Caco-2 (cell line): ENCODE measurements at regions not wholly inside any gene's neighbourhood (a gene's known extent, or its start where the extent isn't known, plus 50 kb on each side); places are given as distances from the start of the nearest gene placed in this dataset.

Experiments
- BruUV-seq: library from RNA; stranded (reverse); fragments of 400-500 nt; replicated peaks from 2 replicates; lab custom pipeline; 2021; lab: Mats Ljungman, UMichigan
- CTCF ChIA-PET: fragments of 300-600 bp; sonication (Branson Sonifier 250); formaldehyde crosslinking; loops from one replicate; lab custom pipeline; 2022; ENCODE audit warnings: antibody characterized with exemption; lab: Charles Lee
- POLR2A ChIA-PET: fragments of 300-600 bp; sonication (Branson Sonifier 250); formaldehyde crosslinking; loops from one replicate; lab custom pipeline; 2022; ENCODE audit warnings: antibody characterized with exemption; lab: Charles Lee
- DNase-seq, 2 experiments: peaks; one replicate each; pipeline versions ENCODE4 v3.0.0 to v3.0.0-alpha.2; 2020 to 2022
- H3K27me3 ChIP-seq: replicated peaks from 2 replicates; pipeline ENCODE4 v1.6.0; 2011; ENCODE audit warnings: low read length; ENCODE audit not compliant: control insufficient read depth, insufficient read depth
- H3K36me3 ChIP-seq: 2 replicates; pipeline ENCODE4 v1.5.1; 2011; ENCODE audit warnings: low read length; ENCODE audit not compliant: control insufficient read depth, insufficient read depth
- H3K4me1 ChIP-seq: fragments of 250-450 bp; sonication (Bioruptor Pico); 2 replicates; pipeline ENCODE4 v1.5.1; 2020; ENCODE audit warnings: mild to moderate bottlenecking
- H3K4me3 ChIP-seq: 2 replicates; pipeline ENCODE4 v1.5.1; 2011; ENCODE audit warnings: low read depth, mild to moderate bottlenecking, control low read depth, low read length
- H3K9me3 ChIP-seq: fragments of 250-450 bp; sonication (Bioruptor Pico); 2 replicates; pipeline ENCODE4 v1.5.1; 2020; ENCODE audit warnings: mild to moderate bottlenecking, moderate library complexity
- H3K27ac Mint-ChIP-seq: one replicate; pipeline ENCODE4 v1.8.0; 2022; ENCODE audit warnings: mixed read lengths; ENCODE audit not compliant: unreplicated experiment
- H3K27me3 Mint-ChIP-seq: one replicate; pipeline ENCODE4 v1.8.0; 2022; ENCODE audit warnings: mixed read lengths; ENCODE audit not compliant: insufficient read depth, unreplicated experiment
- H3K36me3 Mint-ChIP-seq: one replicate; pipeline ENCODE4 v1.8.0; 2022; ENCODE audit warnings: mild to moderate bottlenecking, mixed read lengths; ENCODE audit not compliant: insufficient read depth, unreplicated experiment
- H3K4me1 Mint-ChIP-seq: one replicate; pipeline ENCODE4 v1.8.0; 2022; ENCODE audit warnings: low read depth, mixed read lengths; ENCODE audit not compliant: unreplicated experiment
- H3K4me3 Mint-ChIP-seq: one replicate; pipeline ENCODE4 v1.8.0; 2022; ENCODE audit warnings: mild to moderate bottlenecking, moderate library complexity, mixed read lengths; ENCODE audit not compliant: unreplicated experiment
- H3K9me3 Mint-ChIP-seq: one replicate; pipeline ENCODE4 v1.8.0; 2022; ENCODE audit warnings: mixed read lengths; ENCODE audit not compliant: unreplicated experiment
- CTCF ChIP-seq, 2 experiments: fragments of 200-600 bp in 1 of 2; IDR thresholded peaks; 1 replicate in 1 of 2; 2 replicates in 1 of 2; pipeline versions ENCODE4 v1.5.1 to v1.8.0; 2011 to 2022; ENCODE audit warnings: antibody characterized with exemption in 1 of 2, control low read depth in 1 of 2, inconsistent platforms in 1 of 2, low read depth in 1 of 2, low read length in 1 of 2, mild to moderate bottlenecking in 1 of 2, moderate library complexity in 1 of 2; ENCODE audit not compliant: insufficient read depth in 1 of 2, severe bottlenecking in 1 of 2, unreplicated experiment in 1 of 2
- intact Hi-C: fragments of 100-400 bp; cut with micrococcal nuclease; formaldehyde crosslinking; loops from one replicate; pipeline ENCODE4 v1.10.0; 2022; ENCODE audit not compliant: unreplicated experiment

- Mint-ChIP-seq H3K27me3 (peaks cover 8% of the 10 kb centered on the region), H3K4me1 (no peaks in the 10 kb centered on the region), H3K27ac (no peak overlapping the region), H3K9me3 (no peaks in the 10 kb centered on the region), H3K36me3 (no peaks in the 10 kb centered on the region), H3K4me3 (no peak overlapping the region)
- no peaks in the 10 kb centered on the region for H3K36me3 ChIP-seq
- H3K4me1 ChIP-seq = no peaks in the 10 kb centered on the region
- POLR2A ChIA-PET = no interaction called here
- intact Hi-C loops = no loop called here
- H3K4me3 ChIP-seq = no peak overlapping the region
- no peaks in the 10 kb centered on the region for H3K27me3 ChIP-seq
- TF ChIP-seq CTCF (IDR thresholded peaks at IDR 0.05; ENCODE audit: insufficient read depth in 1 of 2, low read depth in 1 of 2, low read length in 1 of 2, severe bottlenecking in 1 of 2, unreplicated experiment in 1 of 2) = no peak
- CTCF ChIA-PET = no interaction called here
- H3K9me3 ChIP-seq = no peaks in the 10 kb centered on the region
- no peak for DNase-seq
- BruUV-seq = no TSS peak
Observed at GRCh38 chr22:26827611-26828010, 170.2 kb downstream of the MIAT start.

DNA sequence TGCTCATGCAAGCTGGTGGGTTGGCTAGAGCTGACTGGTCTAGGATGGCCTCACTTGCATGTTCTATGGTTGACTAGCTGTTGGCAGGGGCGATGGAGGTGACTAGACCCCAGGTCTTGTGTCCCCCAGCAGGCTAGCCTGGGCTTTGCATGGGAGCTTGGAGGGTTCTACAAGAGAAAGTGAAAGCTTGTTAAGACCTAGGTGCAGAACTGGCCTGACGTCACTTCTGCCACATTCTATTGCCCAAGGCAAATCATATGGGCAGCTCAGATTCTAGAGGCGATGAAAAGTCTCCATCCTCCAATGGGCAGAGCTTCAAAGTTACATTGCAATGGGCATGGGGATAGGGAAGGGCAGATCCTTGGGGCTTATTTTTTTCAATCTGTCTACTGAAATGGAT, 170.9 kb downstream of the MIAT start:
- TF ChIP-seq CTCF (IDR thresholded peaks at IDR 0.05; ENCODE audit: insufficient read depth in 1 of 2, low read depth in 1 of 2, low read length in 1 of 2, severe bottlenecking in 1 of 2, unreplicated experiment in 1 of 2) = no peak
- no peak overlapping the region for H3K4me3 ChIP-seq
- ChIA-PET POLR2A (no interaction called here), CTCF (no interaction called here)
- no peaks in the 10 kb centered on the region for H3K4me1 ChIP-seq
- Mint-ChIP-seq H3K36me3 (no peaks in the 10 kb centered on the region), H3K4me1 (no peaks in the 10 kb centered on the region), H3K27me3 (peaks cover 8% of the 10 kb centered on the region), H3K4me3 (no peak overlapping the region), H3K27ac (no peak overlapping the region), H3K9me3 (no peaks in the 10 kb centered on the region)
- DNase-seq = no peak
- intact Hi-C loops = no loop called here
- BruUV-seq = no TSS peak
- H3K9me3 ChIP-seq = no peaks in the 10 kb centered on the region
- no peaks in the 10 kb centered on the region for H3K36me3 ChIP-seq
- no peaks in the 10 kb centered on the region for H3K27me3 ChIP-seq

DNA sequence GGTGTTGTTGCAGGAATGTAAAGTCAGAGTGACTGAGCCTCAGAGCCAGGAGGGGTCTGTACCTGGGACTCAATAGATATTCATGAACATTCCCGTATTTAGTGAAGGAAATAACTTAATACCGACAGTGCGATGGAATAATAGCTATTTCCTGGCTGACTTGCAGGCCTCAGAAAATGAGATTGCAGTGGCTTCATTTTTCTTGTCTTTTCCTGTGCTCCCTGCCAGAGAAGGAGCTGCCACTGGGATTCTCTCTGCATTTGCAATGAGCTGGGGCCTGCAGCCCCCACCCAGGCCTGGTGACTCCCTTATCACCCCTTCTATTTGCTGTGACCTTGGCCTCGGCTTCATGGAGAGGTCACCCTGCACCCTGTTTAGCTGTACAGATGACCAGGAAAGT, 173.4 kb downstream of the MIAT start:
- H3K27me3 Mint-ChIP-seq = peaks cover 16% of the 10 kb centered on the region
- intact Hi-C loops = loop anchor here (10.0 kb wide), 1 partner anchor 156 kb away; no protein-coding TSS in a partner anchor

More for the DNA sequence above, 173.4 kb downstream of the MIAT start:
- Mint-ChIP-seq H3K36me3 (no peaks in the 10 kb centered on the region), H3K27ac (no peak overlapping the region), H3K9me3 (no peaks in the 10 kb centered on the region), H3K4me3 (no peak overlapping the region), H3K4me1 (no peaks in the 10 kb centered on the region)
- H3K4me1 ChIP-seq = no peaks in the 10 kb centered on the region
- POLR2A ChIA-PET = no interaction called here
- CTCF ChIA-PET = no interaction called here
- H3K27me3 ChIP-seq = no peaks in the 10 kb centered on the region
- H3K9me3 ChIP-seq = no peaks in the 10 kb centered on the region
- H3K36me3 ChIP-seq = no peaks in the 10 kb centered on the region
- no peak for DNase-seq
- no peak overlapping the region for H3K4me3 ChIP-seq
- no TSS peak for BruUV-seq
- no peak for TF ChIP-seq CTCF (IDR thresholded peaks at IDR 0.05; ENCODE audit: insufficient read depth in 1 of 2, low read depth in 1 of 2, low read length in 1 of 2, severe bottlenecking in 1 of 2, unreplicated experiment in 1 of 2)
